ENCODE measurements at regions not wholly inside any gene's neighbourhood (a gene's known extent, or its start where the extent isn't known, plus 50 kb on each side); places are given as distances from the start of the nearest gene placed in this dataset.

- TF ChIP-seq CTCF (IDR thresholded peaks at IDR 0.05) (no peak), POLR2A (IDR thresholded peaks at IDR 0.05) (no peak)
Measured at GRCh38 chr20:47897461-47897860, 112.2 kb upstream of the SULF2 start.

Data from right lobe of liver (tissue), 4 donors.